Karpas-422 (cell line): ENCODE measurements at regions not wholly inside any gene's neighbourhood (a gene's known extent, or its start where the extent isn't known, plus 50 kb on each side); places are given as distances from the start of the nearest gene placed in this dataset.
A peak's percentile ranks its signal among the peaks of the same experiment; 100 is the strongest.

Experiments used
- DNase-seq: peaks from one replicate; pipeline ENCODE4 v3.0.0-alpha.2; 2015
- H2AFZ ChIP-seq: fragments of 200-600 bp; sonication (generic); 2 replicates; pipeline ENCODE4 v1.6.1; 2014; ENCODE audit warnings: antibody characterized with exemption, low read length, mixed read lengths
- H3K27ac ChIP-seq: fragments of 200-600 bp; sonication (generic); 2 replicates; pipeline ENCODE4 v1.5.1; 2014; ENCODE audit warnings: mild to moderate bottlenecking, low read length, moderate library complexity
- H3K27me3 ChIP-seq: fragments of 200-600 bp; sonication (generic); 2 replicates; pipeline ENCODE4 v1.6.1; 2014; ENCODE audit warnings: low read length, mixed read lengths
- H3K36me3 ChIP-seq: fragments of 200-600 bp; sonication (generic); 2 replicates; pipeline ENCODE4 v1.6.1; 2014; ENCODE audit warnings: low read length, mixed read lengths; ENCODE audit not compliant: insufficient read depth
- H3K4me1 ChIP-seq: fragments of 200-600 bp; sonication (generic); 2 replicates; pipeline ENCODE4 v1.6.1; 2014; ENCODE audit warnings: mild to moderate bottlenecking, low read length, mixed read lengths
- H3K4me2 ChIP-seq: fragments of 200-600 bp; sonication (generic); 2 replicates; pipeline ENCODE4 v1.6.1; 2014; ENCODE audit warnings: low read length, low read depth, mild to moderate bottlenecking; ENCODE audit not compliant: poor library complexity, severe bottlenecking
- H3K4me3 ChIP-seq: fragments of 200-600 bp; sonication (generic); 2 replicates; pipeline ENCODE4 v1.5.1; 2014; ENCODE audit warnings: mild to moderate bottlenecking, antibody characterized with exemption, low read length, mixed read lengths
- H3K79me2 ChIP-seq: fragments of 200-600 bp; sonication (generic); 2 replicates; pipeline ENCODE4 v1.6.1; 2014; ENCODE audit warnings: mild to moderate bottlenecking, low read length, mixed read lengths
- H3K9ac ChIP-seq: fragments of 200-600 bp; sonication (generic); 2 replicates; pipeline ENCODE4 v1.6.0; 2014; ENCODE audit warnings: low read length
- H3K9me2 ChIP-seq: fragments of 200-600 bp; sonication (generic), shearing (Covaris generic); replicated peaks from 2 replicates; pipeline ENCODE4 v1.6.0; 2014; ENCODE audit warnings: mild to moderate bottlenecking, low read length, moderate library complexity; ENCODE audit not compliant: insufficient read depth
- H3K9me3 ChIP-seq: fragments of 300-700, 200-600 bp; sonication (generic); 2 replicates; pipeline ENCODE4 v1.6.1; 2014; ENCODE audit warnings: low read length, mixed read lengths
- H4K20me1 ChIP-seq: fragments of 200-600 bp; sonication (generic); 2 replicates; pipeline ENCODE4 v1.6.1; 2014; ENCODE audit warnings: mild to moderate bottlenecking, antibody characterized with exemption, low read length, low read depth; ENCODE audit not compliant: insufficient read depth

- Histone ChIP-seq H3K9me2 (no peaks in the 10 kb centered on the region), H3K4me1 (peaks cover 12% of the 10 kb centered on the region), H3K79me2 (no peaks in the 10 kb centered on the region), H3K4me3 (no peak overlapping the region), H2AFZ (no peak overlapping the region), H3K27ac (no peak overlapping the region), H3K9me3 (no peaks in the 10 kb centered on the region), H3K9ac (no peak overlapping the region), H3K27me3 (no peaks in the 10 kb centered on the region), H4K20me1 (no peaks in the 10 kb centered on the region), H3K4me2 (peak overlapping the region; percentile 5), H3K36me3 (no peaks in the 10 kb centered on the region)
- DNase-seq = no peak
Observed at GRCh38 chr11:81870066-81870412, 863.6 kb downstream of the FAM181B start.

- DNase-seq = no peak
- Histone ChIP-seq H3K9ac (no peak overlapping the region), H3K79me2 (no peaks in the 10 kb centered on the region), H2AFZ (no peak overlapping the region), H3K9me3 (no peaks in the 10 kb centered on the region), H3K9me2 (no peaks in the 10 kb centered on the region), H4K20me1 (no peaks in the 10 kb centered on the region), H3K4me3 (no peak overlapping the region), H3K4me1 (peaks cover 12% of the 10 kb centered on the region), H3K36me3 (no peaks in the 10 kb centered on the region), H3K27me3 (no peaks in the 10 kb centered on the region), H3K27ac (no peak overlapping the region), H3K4me2 (peak overlapping the region; percentile 5)
Observed at GRCh38 chr11:81869351-81870065, 864.2 kb downstream of the FAM181B start.

- H3K4me1 ChIP-seq = peaks cover 12% of the 10 kb centered on the region
- H3K9me3 ChIP-seq = no peaks in the 10 kb centered on the region
- DNase-seq = no peak
- no peak overlapping the region for H3K4me3 ChIP-seq
- H3K9ac ChIP-seq = no peak overlapping the region
- H3K27ac ChIP-seq = no peak overlapping the region
- H3K27me3 ChIP-seq = no peaks in the 10 kb centered on the region
- no peak overlapping the region for H3K4me2 ChIP-seq
- H4K20me1 ChIP-seq = no peaks in the 10 kb centered on the region
- H2AFZ ChIP-seq = no peak overlapping the region
- no peaks in the 10 kb centered on the region for H3K79me2 ChIP-seq
- no peaks in the 10 kb centered on the region for H3K36me3 ChIP-seq
- no peaks in the 10 kb centered on the region for H3K9me2 ChIP-seq
Observed at GRCh38 chr11:81866896-81867295, 866.8 kb downstream of the FAM181B start.

- DNase-seq = no peak
- Histone ChIP-seq H3K27me3 (no peaks in the 10 kb centered on the region), H3K9ac (no peak overlapping the region), H3K27ac (no peak overlapping the region), H3K9me3 (no peaks in the 10 kb centered on the region), H3K4me1 (no peaks in the 10 kb centered on the region), H2AFZ (no peak overlapping the region), H3K4me2 (no peak overlapping the region), H3K9me2 (no peaks in the 10 kb centered on the region), H4K20me1 (no peaks in the 10 kb centered on the region), H3K4me3 (no peak overlapping the region), H3K36me3 (no peaks in the 10 kb centered on the region), H3K79me2 (no peaks in the 10 kb centered on the region)
Observed at GRCh38 chr11:81857386-81857785, 876.3 kb downstream of the FAM181B start.

GRCh38 chr11:81853791-81854190, 879.9 kb downstream of the FAM181B start:
- Histone ChIP-seq H3K9me3 (no peaks in the 10 kb centered on the region), H2AFZ (no peak overlapping the region), H3K4me2 (no peak overlapping the region), H3K4me1 (no peaks in the 10 kb centered on the region), H3K36me3 (no peaks in the 10 kb centered on the region), H3K9ac (no peak overlapping the region), H3K9me2 (no peaks in the 10 kb centered on the region), H3K27ac (no peak overlapping the region), H3K79me2 (no peaks in the 10 kb centered on the region), H3K27me3 (no peaks in the 10 kb centered on the region), H4K20me1 (no peaks in the 10 kb centered on the region), H3K4me3 (no peak overlapping the region)
- DNase-seq = no peak

GRCh38 chr11:81852896-81853295, 880.8 kb downstream of the FAM181B start:
- Histone ChIP-seq H3K9me2 (no peaks in the 10 kb centered on the region), H3K4me2 (no peak overlapping the region), H2AFZ (no peak overlapping the region), H3K36me3 (no peaks in the 10 kb centered on the region), H3K4me3 (no peak overlapping the region), H3K27me3 (no peaks in the 10 kb centered on the region), H4K20me1 (no peaks in the 10 kb centered on the region), H3K9ac (no peak overlapping the region), H3K9me3 (no peaks in the 10 kb centered on the region), H3K4me1 (no peaks in the 10 kb centered on the region), H3K79me2 (no peaks in the 10 kb centered on the region), H3K27ac (no peak overlapping the region)
- DNase-seq = no peak

- H3K79me2 ChIP-seq = no peaks in the 10 kb centered on the region
- H3K9me3 ChIP-seq = no peaks in the 10 kb centered on the region
- no peaks in the 10 kb centered on the region for H3K27me3 ChIP-seq
- H3K4me3 ChIP-seq = no peak overlapping the region
- no peak overlapping the region for H3K27ac ChIP-seq
- H3K9ac ChIP-seq = no peak overlapping the region
- no peaks in the 10 kb centered on the region for H3K36me3 ChIP-seq
- H3K4me2 ChIP-seq = no peak overlapping the region
- DNase-seq = no peak
- H3K9me2 ChIP-seq = no peaks in the 10 kb centered on the region
- H2AFZ ChIP-seq = no peak overlapping the region
- no peaks in the 10 kb centered on the region for H3K4me1 ChIP-seq
- H4K20me1 ChIP-seq = no peaks in the 10 kb centered on the region
Observed at GRCh38 chr11:81840380-81840779, 893.3 kb downstream of the FAM181B start.

GRCh38 chr11:81839976-81840375, 893.7 kb downstream of the FAM181B start:
- H3K36me3 ChIP-seq = no peaks in the 10 kb centered on the region
- H3K4me2 ChIP-seq = no peak overlapping the region
- H3K79me2 ChIP-seq = no peaks in the 10 kb centered on the region
- H3K9ac ChIP-seq = no peak overlapping the region
- H3K27me3 ChIP-seq = no peaks in the 10 kb centered on the region
- H3K27ac ChIP-seq = no peak overlapping the region
- DNase-seq = no peak
- H2AFZ ChIP-seq = no peak overlapping the region
- H3K4me1 ChIP-seq = no peaks in the 10 kb centered on the region
- no peaks in the 10 kb centered on the region for H4K20me1 ChIP-seq
- no peaks in the 10 kb centered on the region for H3K9me3 ChIP-seq
- H3K9me2 ChIP-seq = no peaks in the 10 kb centered on the region
- H3K4me3 ChIP-seq = no peak overlapping the region
